ENCODE measurements at regions not wholly inside any gene's neighbourhood (a gene's known extent, or its start where the extent isn't known, plus 50 kb on each side); places are given as distances from the start of the nearest gene placed in this dataset.

- ATAC-seq (no peak), DNase-seq (peak in 3 of 5 donors; percentile 10 to 58 (median 10))
- peaks cover 2 to 31% (median 7%) of the 10 kb centered on the region in 9 donors for H3K27me3 ChIP-seq
- no peak overlapping the region for H3K4me3 ChIP-seq
- no peak for TF ChIP-seq CTCF (IDR thresholded peaks at IDR 0.05)
- no peak for TF ChIP-seq POLR2A (IDR thresholded peaks at IDR 0.05)
- peaks cover 0 to 14% (median 0%) of the 10 kb centered on the region in 12 donors for H3K9me3 ChIP-seq
- no peaks in the 10 kb centered on the region for H3K4me1 ChIP-seq
- intact Hi-C loops (cut with DNase I) = no loop called here
- 23 to 36% (median 31%) methylated on average over 7 to 13 of the region's 13 CpGs for WGBS, 4 donors
- no peaks in the 10 kb centered on the region for H3K36me3 ChIP-seq
- no peak overlapping the region for H3K27ac ChIP-seq
These were observed 97.5 kb downstream of the MICALL2 start for GRCh38 chr7:1361756-1362125.

GRCh38 chr7:1362301-1362700, 97.0 kb downstream of the MICALL2 start:
- no peak overlapping the region for H3K27ac ChIP-seq
- 52 to 64% (median 54%) methylated on average over 6 to 12 of the region's 12 CpGs for WGBS, 4 donors
- TF ChIP-seq POLR2A (IDR thresholded peaks at IDR 0.05) (no peak), CTCF (IDR thresholded peaks at IDR 0.05) (no peak)
- H3K4me1 ChIP-seq = no peaks in the 10 kb centered on the region
- peaks cover 7 to 35% (median 10%) of the 10 kb centered on the region in 9 donors for H3K27me3 ChIP-seq
- ATAC-seq (no peak), DNase-seq (peak in 3 of 5 donors; percentile 9 to 47 (median 13))
- no peak overlapping the region for H3K4me3 ChIP-seq
- no peaks in the 10 kb centered on the region for H3K36me3 ChIP-seq
- intact Hi-C loops (cut with DNase I) = no loop called here
- peaks cover 0 to 14% (median 0%) of the 10 kb centered on the region in 12 donors for H3K9me3 ChIP-seq

GRCh38 chr7:1364068-1364905, 95.0 kb downstream of the MICALL2 start:
- Histone ChIP-seq H3K27ac (no peak overlapping the region), H3K36me3 (no peaks in the 10 kb centered on the region), H3K9me3 (peaks cover 0 to 14% (median 0%) of the 10 kb centered on the region in 12 donors), H3K4me3 (no peak overlapping the region), H3K4me1 (peaks cover 0 to 8% (median 0%) of the 10 kb centered on the region in 12 donors), H3K27me3 (peaks cover 14 to 52% (median 27%) of the 10 kb centered on the region in 9 donors)
- no peak for ATAC-seq
- peak in 2 of 5 donors; percentile 8 to 59 for DNase-seq
- TF ChIP-seq CTCF (IDR thresholded peaks at IDR 0.05) (no peak), POLR2A (IDR thresholded peaks at IDR 0.05) (no peak)
- WGBS, 4 donors = 61 to 67% (median 62%) methylated on average over 30 to 36 of the region's 36 CpGs
- intact Hi-C loops (cut with DNase I) = no loop called here

- peaks cover 0 to 10% (median 0%) of the 10 kb centered on the region in 12 donors for H3K4me1 ChIP-seq
- DNase-seq (peak in 1 of 5 donors; percentile 16), ATAC-seq (no peak)
- peaks cover 18 to 58% (median 34%) of the 10 kb centered on the region in 9 donors for H3K27me3 ChIP-seq
- no peak for TF ChIP-seq CTCF (IDR thresholded peaks at IDR 0.05)
- no peak for TF ChIP-seq POLR2A (IDR thresholded peaks at IDR 0.05)
- no peaks in the 10 kb centered on the region for H3K36me3 ChIP-seq
- no peak overlapping the region for H3K4me3 ChIP-seq
- intact Hi-C loops (cut with DNase I) = no loop called here
- H3K27ac ChIP-seq = no peak overlapping the region
- H3K9me3 ChIP-seq = peaks cover 0 to 14% (median 0%) of the 10 kb centered on the region in 12 donors
- WGBS, 4 donors = 72 to 83% (median 80%) methylated on average over 9 to 13 of the region's 13 CpGs
These were observed 94.2 kb downstream of the MICALL2 start for GRCh38 chr7:1364906-1365570.

All from heart left ventricle (tissue), 16 donors.